GM12864 (cell line): ENCODE measurements at regions not wholly inside any gene's neighbourhood (a gene's known extent, or its start where the extent isn't known, plus 50 kb on each side); places are given as distances from the start of the nearest gene placed in this dataset.

Experiments used
- DNase-seq: peaks from one replicate; pipeline ENCODE4 v3.0.0-alpha.2; 2011; ENCODE audit warnings: low read depth
- H3K4me3 ChIP-seq: 2 replicates; pipeline ENCODE4 v1.5.1; 2011; ENCODE audit warnings: mild to moderate bottlenecking, low read depth, low read length, control low read depth
- TF ChIP-seq, protein P1 (sequence below): IDR thresholded peaks from 2 replicates; pipeline ENCODE4 v1.5.1; 2011; ENCODE audit warnings: low read depth, mild to moderate bottlenecking, moderate library complexity, low read length, control low read depth, inconsistent platforms; ENCODE audit errors: missing control alignments

DNA sequence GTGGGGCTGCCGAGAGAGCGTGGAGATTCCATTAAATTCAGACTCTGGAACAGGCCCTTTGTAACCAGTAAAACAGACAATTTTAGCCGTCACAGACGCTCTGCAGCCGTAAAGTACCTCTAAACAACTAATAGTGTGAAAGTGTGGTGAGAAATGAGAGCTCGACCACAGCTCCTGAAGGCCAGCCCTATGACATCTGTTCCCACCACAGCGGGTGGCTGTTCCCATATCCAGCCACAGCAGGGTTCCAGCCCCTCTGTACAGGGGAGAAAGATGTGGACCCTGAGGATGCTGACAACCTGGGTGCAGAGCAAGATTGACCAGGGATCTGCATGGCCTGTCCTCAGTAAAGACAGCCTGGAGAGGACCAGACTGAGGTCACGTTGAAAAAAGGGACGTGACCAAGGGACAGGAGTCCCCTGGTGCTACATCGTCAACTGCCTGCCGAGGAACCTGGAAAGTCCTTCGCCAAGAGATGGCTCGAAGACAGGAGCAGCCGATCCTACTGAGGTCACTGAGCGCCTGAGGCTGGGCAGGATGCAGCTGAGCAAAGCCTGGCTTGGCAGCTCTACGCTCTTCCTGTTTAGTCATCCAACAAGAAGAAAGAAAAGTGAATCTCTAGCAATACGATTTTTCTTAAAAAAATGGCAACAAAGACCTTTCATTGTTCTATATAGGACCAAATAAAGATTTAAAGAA, 831.7 kb downstream of the RNF144A start:
- H3K4me3 ChIP-seq: no peak overlapping the region
- TF ChIP-seq, protein P1, sequence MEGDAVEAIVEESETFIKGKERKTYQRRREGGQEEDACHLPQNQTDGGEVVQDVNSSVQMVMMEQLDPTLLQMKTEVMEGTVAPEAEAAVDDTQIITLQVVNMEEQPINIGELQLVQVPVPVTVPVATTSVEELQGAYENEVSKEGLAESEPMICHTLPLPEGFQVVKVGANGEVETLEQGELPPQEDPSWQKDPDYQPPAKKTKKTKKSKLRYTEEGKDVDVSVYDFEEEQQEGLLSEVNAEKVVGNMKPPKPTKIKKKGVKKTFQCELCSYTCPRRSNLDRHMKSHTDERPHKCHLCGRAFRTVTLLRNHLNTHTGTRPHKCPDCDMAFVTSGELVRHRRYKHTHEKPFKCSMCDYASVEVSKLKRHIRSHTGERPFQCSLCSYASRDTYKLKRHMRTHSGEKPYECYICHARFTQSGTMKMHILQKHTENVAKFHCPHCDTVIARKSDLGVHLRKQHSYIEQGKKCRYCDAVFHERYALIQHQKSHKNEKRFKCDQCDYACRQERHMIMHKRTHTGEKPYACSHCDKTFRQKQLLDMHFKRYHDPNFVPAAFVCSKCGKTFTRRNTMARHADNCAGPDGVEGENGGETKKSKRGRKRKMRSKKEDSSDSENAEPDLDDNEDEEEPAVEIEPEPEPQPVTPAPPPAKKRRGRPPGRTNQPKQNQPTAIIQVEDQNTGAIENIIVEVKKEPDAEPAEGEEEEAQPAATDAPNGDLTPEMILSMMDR: no peak
- DNase-seq: peak; percentile 38

DNA sequence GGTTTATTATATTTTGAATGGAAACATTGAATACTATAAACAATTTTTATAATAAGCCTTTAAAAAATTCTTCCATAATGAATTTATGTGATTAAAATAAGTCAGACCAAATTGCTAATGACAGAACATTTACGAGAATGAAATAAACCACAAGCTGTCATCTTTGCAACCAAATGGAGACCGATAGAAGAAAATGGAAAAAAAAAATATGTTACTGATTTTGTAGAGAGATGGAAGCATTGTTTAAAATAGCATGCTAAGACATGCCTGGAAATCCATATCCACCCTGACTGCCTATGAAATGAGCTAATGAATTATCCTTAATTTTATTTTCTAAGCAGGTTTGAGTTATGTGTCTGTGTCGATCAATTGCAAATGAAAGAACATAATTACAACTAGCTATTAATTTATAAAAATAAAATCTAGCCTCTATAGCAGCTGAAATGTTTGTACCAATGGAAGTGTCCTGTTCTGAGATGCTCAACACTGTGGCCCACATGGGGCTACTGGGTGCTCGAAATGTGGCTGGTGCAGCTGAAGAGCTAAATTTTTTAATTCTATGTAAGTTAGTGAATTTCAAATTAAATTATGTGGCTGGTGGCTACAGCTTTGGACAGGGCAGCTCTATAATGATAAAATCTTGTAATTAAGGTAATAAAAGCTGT, 832.8 kb downstream of the RNF144A start:
- TF ChIP-seq, protein P1: no peak
- H3K4me3 ChIP-seq: no peak overlapping the region
- no peak for DNase-seq

DNA sequence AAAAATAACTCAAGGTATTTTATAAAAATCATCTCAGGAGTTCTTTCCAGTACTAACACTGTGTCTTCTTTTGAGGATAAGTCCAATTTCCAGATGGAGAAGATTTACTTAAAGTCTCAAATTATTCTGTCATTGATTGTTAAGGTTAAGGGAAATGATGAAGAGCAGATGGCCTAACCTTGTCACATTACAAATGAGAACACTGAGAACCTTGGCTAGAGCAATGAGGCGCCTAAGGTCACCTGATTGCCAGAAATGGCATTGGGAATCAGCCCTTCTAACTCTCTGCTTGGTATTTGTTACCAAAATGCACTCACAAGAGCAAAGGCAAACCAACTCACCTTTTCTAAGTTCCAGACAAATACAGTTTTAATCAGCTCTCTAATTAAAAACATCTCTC, 835.1 kb downstream of the RNF144A start:
- DNase-seq: no peak
- H3K4me3 ChIP-seq: no peak overlapping the region
- TF ChIP-seq, protein P1: no peak

DNA sequence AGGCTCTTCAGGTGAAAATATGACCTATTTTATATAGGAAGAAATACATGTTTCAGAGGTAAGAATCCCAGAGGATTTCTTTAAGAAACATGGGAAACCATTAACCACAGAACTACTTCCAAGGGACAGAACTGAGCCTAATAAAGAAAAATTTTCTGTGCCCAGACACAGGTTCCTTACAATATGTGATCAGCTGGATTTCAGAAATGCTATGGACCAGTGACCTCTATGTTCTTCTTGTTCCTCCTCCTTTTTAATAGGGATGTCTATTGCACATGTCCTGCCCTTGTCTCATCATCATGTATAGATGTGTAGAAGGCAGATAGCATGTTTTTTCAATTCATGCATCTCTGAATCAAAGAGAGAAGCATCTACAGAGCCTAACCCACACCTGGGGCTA, 836.6 kb downstream of the RNF144A start:
- TF ChIP-seq, protein P1: no peak
- no peak for DNase-seq
- H3K4me3 ChIP-seq: no peak overlapping the region

DNA sequence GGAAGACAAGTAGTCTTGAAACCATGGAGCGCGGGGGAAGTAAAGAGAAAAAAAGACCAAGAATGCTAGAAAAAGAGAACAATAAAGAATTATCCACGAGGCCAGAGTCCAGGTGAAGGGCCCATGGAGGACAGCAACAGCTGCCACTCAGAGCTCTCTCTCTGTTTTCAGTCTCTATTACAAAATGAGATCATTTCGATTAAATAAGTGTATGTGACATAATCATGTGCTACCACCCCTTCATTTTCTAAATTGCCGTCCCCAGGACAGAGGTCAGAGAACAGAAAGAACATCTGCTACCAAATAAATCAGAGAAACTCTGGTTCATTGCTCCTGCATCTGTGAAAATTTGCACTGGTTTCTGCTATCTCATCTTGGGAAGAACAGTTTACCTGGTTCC, 838.7 kb downstream of the RNF144A start:
- TF ChIP-seq, protein P1: no peak
- no peak for DNase-seq
- H3K4me3 ChIP-seq: no peak overlapping the region

DNA sequence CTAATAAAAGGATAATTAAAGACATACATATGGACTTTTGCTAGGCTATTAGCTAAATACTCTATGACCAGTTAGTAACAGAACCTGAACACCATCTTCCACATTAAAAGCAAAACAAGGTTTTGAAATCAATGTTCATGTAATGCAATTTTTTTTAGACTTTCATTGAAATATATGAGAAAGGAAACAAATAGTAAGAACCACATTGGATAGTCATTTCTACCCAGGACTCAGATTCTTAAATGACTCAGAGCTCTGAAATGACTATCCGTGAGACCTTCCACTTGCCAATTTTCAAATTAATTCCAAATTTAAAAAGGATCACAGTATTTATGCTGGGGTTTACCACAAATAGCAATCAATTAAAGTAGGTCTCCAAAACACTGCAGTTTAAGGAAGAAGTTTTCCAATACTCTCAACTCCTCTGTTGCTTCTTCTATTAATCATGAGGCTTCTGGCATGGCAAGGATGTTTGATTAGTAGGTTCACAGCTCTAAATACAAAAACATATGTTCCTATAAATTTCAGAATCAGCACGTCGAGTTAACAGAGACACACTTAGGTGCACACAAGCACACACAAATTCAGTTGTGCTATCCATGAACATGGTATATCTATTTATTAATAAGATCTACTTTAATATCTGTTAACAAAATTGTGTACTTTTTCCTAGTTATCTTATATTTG, 841.0 kb downstream of the RNF144A start:
- TF ChIP-seq, protein P1: no peak
- no peak overlapping the region for H3K4me3 ChIP-seq
- no peak for DNase-seq
